ENCODE measurements at regions not wholly inside any gene's neighbourhood (a gene's known extent, or its start where the extent isn't known, plus 50 kb on each side); places are given as distances from the start of the nearest gene placed in this dataset.

GRCh38 chrX:1126738-1127137 lies 85.7 kb downstream of the CRLF2 start:
- in situ Hi-C loops (cut with MboI; ENCODE audit: low sequenced_read_pairs), result no loop called here
- BruUV-seq (replicated peaks), result no TSS peak

More at GRCh38 chrX:1126738-1127137, 85.7 kb downstream of the CRLF2 start:
- CTCF ChIA-PET, result no interaction called here
- dilution Hi-C loops (cut with HindIII; ENCODE audit: low sequenced_read_pairs, unreplicated experiment) (no loop called here), intact Hi-C loops (cut with micrococcal nuclease) (no loop called here)
- ATAC-seq (ENCODE audit: low read depth) (no peak), DNase-seq (no peak)
- Histone ChIP-seq H3K4me2 (ENCODE audit: low read depth, low read length) (no peak overlapping the region), H4K5ac (ENCODE audit: low read depth, low read length) (no peak overlapping the region), H2BK120ac (ENCODE audit: low read depth, low read length) (no peak overlapping the region), H3K56ac (ENCODE audit: extremely low read depth, insufficient read depth, low read length) (no peak overlapping the region), H3K4ac (ENCODE audit: low read depth, low read length) (no peak overlapping the region), H3K36me3 (ENCODE audit: control insufficient read depth, insufficient read depth, low read length) (no peaks in the 10 kb centered on the region), H3K23ac (ENCODE audit: low read depth, low read length) (no peak overlapping the region), H3K4me3 (ENCODE audit: insufficient read depth, low read depth, low read length) (no peak overlapping the region), H3K9me1 (ENCODE audit: insufficient read depth, low read length) (no peaks in the 10 kb centered on the region), H3K27me3 (ENCODE audit: control insufficient read depth, insufficient read depth, low read length) (no peaks in the 10 kb centered on the region), H4K20me1 (ENCODE audit: insufficient read depth, low read length) (no peaks in the 10 kb centered on the region), H2AFZ (replicated peaks; ENCODE audit: low read length, poor library complexity) (no peak overlapping the region), H2BK15ac (ENCODE audit: low read depth, low read length) (no peak overlapping the region), H3K9me3 (ENCODE audit: control insufficient read depth, insufficient read depth, low read length) (peaks cover 25% of the 10 kb centered on the region), H4K8ac (ENCODE audit: low read depth in 2 of 2, low read length in 2 of 2) (no peak overlapping the region), H2BK5ac (ENCODE audit: low read depth, low read length, poor library complexity, severe bottlenecking) (no peak overlapping the region), H3K14ac (replicated peaks; ENCODE audit: low read depth, low read length) (no peak overlapping the region), H2AK9ac (replicated peaks; ENCODE audit: low read depth, low read length, poor library complexity) (no peak overlapping the region), H3K79me1 (ENCODE audit: low read depth in 1 of 2, low read length in 2 of 2) (no peaks in the 10 kb centered on the region), H4K91ac (ENCODE audit: insufficient read depth, low read depth, low read length) (no peak overlapping the region), H3K18ac (ENCODE audit: low read depth, low read length) (no peak overlapping the region), H2BK20ac (ENCODE audit: low read depth, low read length) (no peak overlapping the region), H3K27ac (ENCODE audit: insufficient read depth, low read length) (no peak overlapping the region), H3K4me1 (ENCODE audit: control insufficient read depth, insufficient read depth, low read length) (no peaks in the 10 kb centered on the region), H3K9ac (ENCODE audit: low read depth, low read length) (no peak overlapping the region), H2AK5ac (ENCODE audit: low read depth, low read length) (no peak overlapping the region)
- WGBS, 2 experiments (ENCODE audit: extremely low coverage in 2 of 2, insufficient read length in 1 of 2), result 83% methylated on average over 3 of the region's 3 CpGs; no CpG with 5 or more reads in 1 of the 2 experiments
- TF ChIP-seq CTCF (conservative IDR thresholded peaks at IDR 0.05; ENCODE audit: low read depth, low read length), result no peak
- TF ChIP-seq ELK1 (IDR thresholded peaks at IDR 0.05; ENCODE audit: borderline replicate concordance, low read depth, low read length), result no peak
- no peak for TF ChIP-seq RCOR1 (IDR thresholded peaks at IDR 0.05; ENCODE audit: insufficient replicate concordance, low read length)
- TF ChIP-seq MXI1 (IDR thresholded peaks at IDR 0.05; ENCODE audit: borderline replicate concordance, low read depth, low read length), result no peak
- TF ChIP-seq SMC3 (IDR thresholded peaks at IDR 0.05; ENCODE audit: low read depth, low read length), result no peak
- TF ChIP-seq RAD21 (IDR thresholded peaks at IDR 0.05; ENCODE audit: low read length), result no peak
- TF ChIP-seq CEBPB (IDR thresholded peaks at IDR 0.05; ENCODE audit: low read depth, low read length), result no peak
- TF ChIP-seq USF2 (IDR thresholded peaks at IDR 0.05; ENCODE audit: low read depth, low read length), result no peak
- no peak for TF ChIP-seq MAFK (IDR thresholded peaks at IDR 0.05; ENCODE audit: low read depth, low read length)
- no peak for TF ChIP-seq MAZ (IDR thresholded peaks at IDR 0.05; ENCODE audit: borderline replicate concordance, low read depth, low read length)
- TF ChIP-seq CHD1 (IDR thresholded peaks at IDR 0.05; ENCODE audit: low read depth, low read length), result no peak
- no peak for TF ChIP-seq NFE2L2 (IDR thresholded peaks at IDR 0.05; ENCODE audit: low read depth, low read length)
- no peak for TF ChIP-seq FOS (IDR thresholded peaks at IDR 0.05; ENCODE audit: low read depth, low read length)
- TF ChIP-seq BHLHE40 (IDR thresholded peaks at IDR 0.05; ENCODE audit: low read depth, low read length), result no peak
- no peak for TF ChIP-seq RFX5 (IDR thresholded peaks at IDR 0.05; ENCODE audit: low read depth, low read length)
- TF ChIP-seq POLR2A (IDR thresholded peaks at IDR 0.05; ENCODE audit: low read depth, low read length), result no peak
- POLR2A ChIA-PET (ENCODE audit: unreplicated experiment), result no interaction called here
